Neuron (in vitro differentiated cells): ENCODE measurements at regions not wholly inside any gene's neighbourhood (a gene's known extent, or its start where the extent isn't known, plus 50 kb on each side); places are given as distances from the start of the nearest gene placed in this dataset.

ENCODE experiments used
- H2AFZ ChIP-seq: one replicate; pipeline ENCODE4 v1.6.1; 2013; ENCODE audit warnings: low read depth, mild to moderate bottlenecking, inconsistent platforms, low read length, moderate library complexity
- H3K27me3 ChIP-seq: one replicate; pipeline ENCODE4 v1.6.1; 2013; ENCODE audit warnings: low read length; ENCODE audit not compliant: insufficient read depth
- H3K36me3 ChIP-seq: one replicate; pipeline ENCODE4 v1.6.1; 2013; ENCODE audit warnings: low read length; ENCODE audit not compliant: insufficient read depth
- H3K4me1 ChIP-seq: one replicate; pipeline ENCODE4 v1.6.1; 2013; ENCODE audit warnings: low read length; ENCODE audit not compliant: insufficient read depth
- H3K4me3 ChIP-seq: 2 replicates; pipeline ENCODE4 v1.5.1; 2013; ENCODE audit warnings: mild to moderate bottlenecking, low read length, moderate library complexity
- H3K9me3 ChIP-seq: one replicate; pipeline ENCODE4 v1.6.1; 2013; ENCODE audit warnings: low read length

DNA sequence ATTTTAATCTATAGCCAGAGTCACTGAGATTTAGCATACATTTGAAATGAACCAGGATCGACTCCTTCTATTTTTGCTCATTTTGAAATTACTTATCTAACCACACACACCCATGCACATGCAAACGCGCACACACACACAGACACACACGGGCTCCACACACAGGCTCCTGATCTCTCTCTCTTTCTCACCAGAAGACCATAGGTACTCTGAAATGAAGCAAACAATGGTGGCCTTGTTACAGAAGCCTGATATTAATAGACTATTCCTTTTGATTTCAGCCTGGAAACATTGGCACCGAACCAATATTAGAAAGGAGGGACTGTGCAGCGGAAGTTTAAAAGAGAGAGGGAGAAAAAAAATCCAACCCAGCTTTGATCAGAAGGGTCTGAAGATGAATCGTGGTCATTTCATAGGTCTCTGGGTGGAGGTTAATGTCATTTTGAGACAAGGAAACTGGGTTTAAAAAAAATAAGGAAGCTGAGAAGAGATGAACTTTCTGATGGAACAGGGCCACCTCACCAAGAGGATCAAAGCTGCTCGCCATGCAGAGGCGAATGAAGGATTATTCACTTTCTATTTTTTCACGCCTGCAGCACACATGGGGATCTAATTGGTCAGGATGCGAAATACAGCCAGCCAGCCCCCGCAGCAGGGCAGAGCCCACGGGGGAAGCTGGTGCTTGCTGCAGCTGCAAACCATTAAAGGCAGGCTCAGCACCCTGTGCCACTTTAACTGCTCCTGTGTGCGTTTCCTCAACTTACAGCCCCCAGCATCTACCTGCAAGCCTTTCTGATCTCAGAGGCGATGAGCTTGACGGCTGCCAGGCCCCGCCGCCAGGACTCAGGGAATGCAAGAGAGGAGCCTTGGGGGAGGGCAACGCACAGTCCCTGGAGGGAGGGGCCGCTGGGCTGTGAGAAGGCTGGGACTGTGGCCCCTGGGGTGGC is 88.8 kb downstream of the HES1 start:
- no peak overlapping the region for H3K4me3 ChIP-seq
- peaks cover 6% of the 10 kb centered on the region for H3K27me3 ChIP-seq
- H3K4me1 ChIP-seq = no peaks in the 10 kb centered on the region
- H3K9me3 ChIP-seq = peaks cover 5% of the 10 kb centered on the region
- no peaks in the 10 kb centered on the region for H3K36me3 ChIP-seq
- H2AFZ ChIP-seq = no peak overlapping the region

DNA sequence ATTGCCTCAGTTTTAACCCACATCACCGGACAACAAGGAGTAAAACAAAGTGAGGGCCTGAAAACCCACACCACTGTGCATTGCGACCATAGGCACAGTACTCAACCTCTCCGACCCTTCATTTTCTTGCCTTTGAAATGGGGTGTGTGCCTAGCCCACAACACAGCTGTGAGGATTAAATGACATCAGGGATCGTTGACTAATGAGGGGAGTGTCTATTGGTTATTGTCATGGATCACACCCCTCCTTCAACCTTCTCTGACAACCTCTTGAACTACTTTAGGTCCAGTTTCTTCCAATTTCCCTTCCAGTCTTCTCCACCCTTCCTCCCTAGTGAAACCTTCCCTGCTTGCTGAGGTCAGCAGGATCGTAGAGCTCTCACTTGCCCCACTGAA is 89.5 kb downstream of the HES1 start:
- no peaks in the 10 kb centered on the region for H3K36me3 ChIP-seq
- peaks cover 6% of the 10 kb centered on the region for H3K27me3 ChIP-seq
- H3K4me3 ChIP-seq = no peak overlapping the region
- H3K9me3 ChIP-seq = peaks cover 5% of the 10 kb centered on the region
- H2AFZ ChIP-seq = no peak overlapping the region
- H3K4me1 ChIP-seq = no peaks in the 10 kb centered on the region

DNA sequence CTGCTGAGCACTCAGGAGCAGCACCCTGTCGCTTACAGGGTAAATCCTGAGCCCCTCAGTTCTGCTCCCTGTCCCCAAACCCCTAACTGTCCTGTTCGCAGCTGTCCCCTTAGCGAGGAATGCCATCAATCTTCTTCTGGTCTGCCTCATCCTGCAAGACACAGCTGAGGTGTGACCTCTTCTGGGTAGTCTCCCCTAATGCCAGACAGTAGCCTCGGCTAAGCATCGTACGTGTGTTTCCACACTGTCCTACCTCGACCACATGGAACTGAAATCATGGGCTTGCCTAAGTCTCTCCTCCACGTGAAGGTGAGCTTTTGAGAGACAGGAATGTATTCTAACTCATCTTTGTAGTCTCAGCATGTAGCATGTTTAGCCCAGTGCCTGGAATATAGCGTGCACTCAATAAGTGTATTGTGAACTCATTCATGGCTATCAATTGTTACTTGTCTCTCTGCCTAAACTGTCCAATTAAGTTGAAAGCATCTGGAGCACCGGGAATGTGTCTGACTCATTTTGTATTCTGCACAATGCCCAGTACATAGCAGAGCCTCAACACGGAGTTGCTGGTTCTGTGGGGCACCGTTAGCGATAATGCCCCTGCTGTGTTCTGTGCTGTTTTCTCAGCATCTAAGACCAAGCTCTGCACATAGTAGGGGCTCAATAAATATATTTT is 90.2 kb downstream of the HES1 start:
- H3K9me3 ChIP-seq = peaks cover 4% of the 10 kb centered on the region
- no peaks in the 10 kb centered on the region for H3K36me3 ChIP-seq
- no peak overlapping the region for H3K4me3 ChIP-seq
- peaks cover 6% of the 10 kb centered on the region for H3K27me3 ChIP-seq
- H3K4me1 ChIP-seq = no peaks in the 10 kb centered on the region
- H2AFZ ChIP-seq = no peak overlapping the region

DNA sequence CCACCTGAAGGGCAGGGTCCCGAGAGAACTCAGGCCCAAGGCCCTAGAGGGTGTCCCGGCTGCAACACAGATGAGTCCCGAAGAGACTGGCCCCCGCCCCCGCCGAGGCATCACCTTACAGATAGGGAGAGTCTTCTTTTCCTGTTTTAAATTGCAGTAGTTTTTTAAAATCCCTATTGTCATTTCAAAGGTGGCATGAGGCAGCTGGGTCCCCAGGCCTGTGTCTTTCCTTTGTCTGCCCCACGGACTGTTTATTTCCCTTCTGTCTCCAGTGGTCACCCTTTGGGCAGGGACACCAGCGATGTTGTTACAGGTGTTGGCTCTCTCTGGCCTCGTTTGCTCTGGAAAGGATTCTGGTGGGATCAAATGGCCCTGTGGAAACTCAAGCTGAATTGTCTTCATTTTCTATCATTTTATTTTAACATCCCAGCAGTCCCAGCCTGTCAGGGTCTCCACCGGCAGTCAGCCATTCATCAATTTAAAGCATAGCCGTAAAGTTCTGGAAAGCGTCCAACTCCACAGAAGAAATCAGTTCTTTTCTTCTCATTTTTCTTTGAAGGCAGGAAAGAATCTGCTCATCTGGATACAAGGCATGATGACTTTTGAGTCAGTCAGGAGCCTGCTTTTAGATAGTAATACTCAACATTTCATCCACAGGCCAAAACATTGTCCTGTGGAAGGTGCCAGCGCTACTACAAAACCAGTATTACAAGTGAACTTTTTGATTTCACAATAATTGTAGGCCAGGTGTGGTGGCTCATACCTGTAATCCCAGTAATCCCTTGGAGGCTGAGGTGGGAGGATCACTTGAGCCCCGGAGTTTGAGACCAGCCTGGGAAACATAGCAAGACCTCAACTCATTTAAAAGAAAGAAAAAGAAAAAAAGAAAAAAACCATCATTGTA is 96.2 kb downstream of the HES1 start:
- no peaks in the 10 kb centered on the region for H3K36me3 ChIP-seq
- peaks cover 5% of the 10 kb centered on the region for H3K9me3 ChIP-seq
- no peaks in the 10 kb centered on the region for H3K27me3 ChIP-seq
- no peak overlapping the region for H3K4me3 ChIP-seq
- H2AFZ ChIP-seq = no peak overlapping the region
- H3K4me1 ChIP-seq = no peaks in the 10 kb centered on the region

DNA sequence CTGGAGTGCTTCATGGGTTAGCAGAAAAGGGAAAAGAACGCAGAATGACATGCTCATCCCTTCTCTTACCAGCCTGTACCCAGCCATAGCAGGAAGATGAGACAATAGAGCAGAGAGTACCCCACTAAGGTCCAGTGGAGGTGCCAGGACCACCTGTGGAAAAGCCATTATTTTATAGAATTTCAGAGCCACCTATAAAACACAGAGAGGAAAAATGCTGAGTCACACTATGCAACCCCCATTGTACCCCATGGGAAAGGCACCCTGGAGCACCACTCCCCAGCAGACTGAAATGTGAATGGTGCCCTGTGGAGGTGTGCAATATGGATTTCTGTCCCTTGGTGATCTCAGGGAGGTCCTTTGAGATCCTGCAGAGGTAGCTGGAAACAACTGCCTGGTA is 97.2 kb downstream of the HES1 start:
- H2AFZ ChIP-seq = no peak overlapping the region
- no peaks in the 10 kb centered on the region for H3K36me3 ChIP-seq
- no peaks in the 10 kb centered on the region for H3K27me3 ChIP-seq
- no peaks in the 10 kb centered on the region for H3K4me1 ChIP-seq
- H3K4me3 ChIP-seq = no peak overlapping the region
- peaks cover 5% of the 10 kb centered on the region for H3K9me3 ChIP-seq

DNA sequence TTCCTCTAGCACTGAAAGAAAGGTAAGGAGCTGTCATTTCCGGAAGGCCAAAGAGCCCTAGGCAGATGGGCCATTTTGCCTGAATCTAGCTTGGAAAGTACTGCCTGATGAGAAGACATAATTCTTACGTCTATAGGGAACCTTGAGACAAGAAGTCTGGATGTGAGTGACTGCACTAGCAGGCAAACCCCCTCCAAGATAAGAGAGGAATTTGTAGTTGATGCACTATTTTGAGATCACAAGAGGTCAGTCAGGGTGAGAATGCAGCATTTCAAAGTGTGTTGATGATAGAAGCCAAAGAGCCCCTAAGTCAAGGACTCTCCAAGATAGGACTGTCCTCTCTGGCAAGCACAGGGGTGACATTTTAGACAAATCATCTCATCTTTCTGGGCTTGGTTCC is 99.2 kb downstream of the HES1 start:
- H3K4me1 ChIP-seq = no peaks in the 10 kb centered on the region
- H3K9me3 ChIP-seq = peaks cover 5% of the 10 kb centered on the region
- H3K4me3 ChIP-seq = no peak overlapping the region
- no peak overlapping the region for H2AFZ ChIP-seq
- H3K36me3 ChIP-seq = no peaks in the 10 kb centered on the region
- H3K27me3 ChIP-seq = no peaks in the 10 kb centered on the region

DNA sequence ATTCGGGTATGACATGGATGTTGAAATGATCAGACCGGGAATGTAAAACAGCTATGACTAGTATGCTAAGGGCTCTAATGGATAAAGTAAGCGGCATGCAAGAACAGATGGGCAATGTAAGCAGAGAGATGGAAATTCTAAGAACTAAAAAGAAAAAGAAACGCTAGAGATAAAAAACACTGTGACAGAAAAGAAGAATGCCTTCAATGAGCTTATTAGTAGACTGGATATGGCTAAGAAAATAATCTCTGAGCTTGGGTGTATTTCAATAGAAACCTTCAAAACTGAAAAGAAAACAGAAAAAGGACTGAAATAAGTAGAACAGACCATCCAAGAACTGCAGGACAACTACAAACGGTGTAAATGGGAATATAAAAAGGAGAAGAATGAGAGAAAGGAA is 101.2 kb downstream of the HES1 start:
- H2AFZ ChIP-seq = no peak overlapping the region
- no peaks in the 10 kb centered on the region for H3K36me3 ChIP-seq
- no peaks in the 10 kb centered on the region for H3K27me3 ChIP-seq
- no peaks in the 10 kb centered on the region for H3K4me1 ChIP-seq
- peaks cover 5% of the 10 kb centered on the region for H3K9me3 ChIP-seq
- H3K4me3 ChIP-seq = no peak overlapping the region

DNA sequence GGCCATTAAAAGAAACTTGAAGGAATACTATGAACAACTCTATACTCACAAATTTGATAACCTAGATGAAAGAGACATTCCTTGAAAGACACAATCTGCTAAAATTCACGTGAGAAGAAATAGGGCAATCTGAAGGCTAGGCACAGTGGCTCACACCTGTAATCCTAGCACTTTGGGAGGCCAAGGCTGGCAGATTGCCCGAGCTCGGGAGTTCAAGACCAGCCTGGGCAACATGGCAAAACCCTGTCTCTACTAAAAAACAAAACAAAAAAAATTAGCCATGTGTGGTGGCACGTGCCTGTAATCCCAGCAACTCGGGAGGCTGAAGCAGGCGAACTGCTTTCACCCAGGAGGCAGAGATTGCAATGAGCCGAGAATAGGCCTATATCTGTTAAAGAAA is 104.8 kb downstream of the HES1 start:
- peaks cover 4% of the 10 kb centered on the region for H3K9me3 ChIP-seq
- no peaks in the 10 kb centered on the region for H3K4me1 ChIP-seq
- H3K4me3 ChIP-seq = no peak overlapping the region
- H3K27me3 ChIP-seq = no peaks in the 10 kb centered on the region
- no peak overlapping the region for H2AFZ ChIP-seq
- no peaks in the 10 kb centered on the region for H3K36me3 ChIP-seq

DNA sequence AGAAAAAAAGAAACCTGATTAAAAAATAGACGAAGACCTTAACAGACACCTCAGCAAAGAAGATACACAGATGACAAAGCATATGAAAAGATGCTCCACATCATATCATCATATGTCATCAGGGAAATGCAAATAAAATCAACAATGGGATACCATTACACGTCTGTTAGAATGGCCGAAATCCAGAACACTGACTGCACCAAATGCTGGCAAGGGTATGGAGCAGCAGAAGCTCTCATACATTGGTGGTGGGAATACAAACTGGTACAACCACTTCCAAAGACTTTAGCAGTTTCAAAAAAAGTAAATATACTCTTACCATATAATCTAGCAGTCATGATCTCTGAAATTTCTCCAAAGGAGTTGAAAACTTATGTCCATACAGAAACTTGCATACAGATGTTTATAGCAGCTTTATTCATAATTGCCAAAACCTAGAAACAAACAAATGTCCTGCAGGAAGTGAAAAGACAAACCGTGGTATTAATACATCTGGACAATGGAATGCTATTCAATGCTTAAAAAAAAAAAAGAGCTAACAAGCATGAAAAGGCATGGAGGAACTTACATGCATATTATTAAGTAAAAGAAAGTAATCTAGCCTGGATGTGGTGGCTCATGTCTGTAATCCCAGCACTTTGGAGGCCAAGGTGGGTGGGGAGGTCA is 107.4 kb downstream of the HES1 start:
- no peak overlapping the region for H2AFZ ChIP-seq
- no peak overlapping the region for H3K4me3 ChIP-seq
- H3K4me1 ChIP-seq = no peaks in the 10 kb centered on the region
- H3K36me3 ChIP-seq = no peaks in the 10 kb centered on the region
- no peaks in the 10 kb centered on the region for H3K27me3 ChIP-seq
- no peaks in the 10 kb centered on the region for H3K9me3 ChIP-seq

DNA sequence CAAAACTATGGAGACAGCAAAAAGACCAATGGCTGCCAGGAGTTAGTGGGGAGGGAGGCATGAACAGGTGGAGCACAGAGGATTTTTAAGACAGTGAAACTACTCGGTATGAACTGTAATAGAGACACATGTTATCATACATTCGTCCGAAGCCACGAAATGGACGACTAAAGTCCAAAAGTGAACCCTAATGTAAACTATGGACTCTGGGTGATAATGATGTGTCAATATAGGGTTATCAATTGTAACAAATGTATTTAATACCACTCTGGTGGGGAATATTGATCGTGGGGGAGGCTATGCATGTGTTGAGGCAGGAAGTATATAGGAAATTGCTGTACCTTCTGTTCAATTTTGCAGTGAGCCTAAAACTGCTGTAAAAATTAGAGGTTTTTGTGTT is 107.0 kb downstream of the CPN2 start:
- no peak overlapping the region for H2AFZ ChIP-seq
- no peaks in the 10 kb centered on the region for H3K36me3 ChIP-seq
- no peaks in the 10 kb centered on the region for H3K9me3 ChIP-seq
- H3K27me3 ChIP-seq = no peaks in the 10 kb centered on the region
- H3K4me3 ChIP-seq = no peak overlapping the region
- H3K4me1 ChIP-seq = no peaks in the 10 kb centered on the region

DNA sequence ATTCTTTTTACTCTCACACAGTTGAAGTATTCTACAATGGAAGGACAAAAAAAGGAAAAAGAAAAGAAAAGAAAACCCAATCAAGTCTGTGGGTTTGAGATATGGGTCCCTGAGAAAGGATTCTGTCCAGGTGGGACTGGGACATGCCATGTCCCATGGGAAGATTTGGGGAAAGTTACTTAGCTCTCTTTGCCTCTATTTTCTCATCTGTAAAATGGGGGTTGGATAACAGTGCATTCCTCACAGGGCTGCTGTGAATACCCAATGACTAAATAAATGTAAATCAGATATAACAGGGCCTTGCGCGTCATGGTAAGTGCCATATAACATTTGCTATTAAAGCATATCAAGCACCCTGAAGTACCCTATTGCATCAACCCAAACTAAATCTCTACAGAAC is 105.7 kb downstream of the CPN2 start:
- Histone ChIP-seq H3K4me1 (peaks cover 11% of the 10 kb centered on the region), H3K4me3 (no peak overlapping the region), H3K27me3 (no peaks in the 10 kb centered on the region), H2AFZ (no peak overlapping the region), H3K36me3 (no peaks in the 10 kb centered on the region), H3K9me3 (no peaks in the 10 kb centered on the region)

DNA sequence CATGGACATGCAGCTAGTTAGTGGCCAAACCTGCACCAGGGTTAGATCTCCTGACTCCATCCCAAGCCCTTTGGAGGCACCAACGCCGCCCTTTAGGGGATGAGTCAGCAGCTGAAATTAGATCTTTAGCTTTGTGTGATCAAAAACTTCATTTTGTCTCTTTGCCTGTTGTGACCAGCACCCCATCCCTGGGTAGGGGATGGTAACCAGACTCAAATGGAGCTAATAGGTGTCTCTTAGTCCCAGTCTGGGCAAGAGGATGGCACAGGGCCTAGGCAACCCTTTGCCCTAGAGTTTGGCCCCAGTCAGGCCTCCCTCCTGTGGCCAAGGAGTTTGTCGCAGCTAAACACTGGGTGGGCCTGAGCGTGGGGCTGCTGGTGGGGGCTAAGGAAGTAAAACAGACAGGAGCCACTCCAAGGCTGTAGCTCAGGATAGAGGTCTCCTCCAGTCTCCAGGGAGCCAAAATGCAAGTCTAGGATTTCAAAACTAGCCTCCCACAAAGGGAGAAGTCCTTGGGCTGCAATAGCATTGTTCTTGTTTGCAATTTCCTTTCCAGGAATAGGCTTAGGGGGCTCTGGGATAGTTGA is 105.1 kb downstream of the CPN2 start:
- H2AFZ ChIP-seq = no peak overlapping the region
- H3K9me3 ChIP-seq = no peaks in the 10 kb centered on the region
- H3K36me3 ChIP-seq = no peaks in the 10 kb centered on the region
- H3K4me3 ChIP-seq = no peak overlapping the region
- peaks cover 16% of the 10 kb centered on the region for H3K4me1 ChIP-seq
- peaks cover 4% of the 10 kb centered on the region for H3K27me3 ChIP-seq
